Thyroid gland (tissue), 4 donors: ENCODE measurements at regions not wholly inside any gene's neighbourhood (a gene's known extent, or its start where the extent isn't known, plus 50 kb on each side); places are given as distances from the start of the nearest gene placed in this dataset.

Source experiments
- CTCF ChIP-seq, 6 experiments: fragments of 200-600 bp in 3 of 6; fragments of 450-650 bp in 3 of 6; sonication (generic) in 3 of 6; IDR thresholded peaks; one replicate each; pipeline ENCODE4 v1.5.1; 2016 to 2019; ENCODE audit warnings: antibody characterized with exemption in 6 of 6, mild to moderate bottlenecking in 2 of 6, inconsistent platforms in 1 of 6, moderate library complexity in 1 of 6
- POLR2A ChIP-seq, 2 donors: fragments of 450-650 bp; IDR thresholded peaks; one replicate each; pipeline ENCODE4 v1.6.1; 2017; ENCODE audit warnings: antibody characterized with exemption in 2 of 2, mild to moderate bottlenecking in 2 of 2, moderate library complexity in 1 of 2

GRCh38 chr17:77728474-77728795 is 230.1 kb upstream of the TNRC6C start:
- TF ChIP-seq CTCF (IDR thresholded peaks at IDR 0.05) (no peak), POLR2A (IDR thresholded peaks at IDR 0.05) (no peak)
